Liver (tissue), 8 donors: ENCODE measurements at regions not wholly inside any gene's neighbourhood (a gene's known extent, or its start where the extent isn't known, plus 50 kb on each side); places are given as distances from the start of the nearest gene placed in this dataset.

Experiments used
- DNase-seq: peaks from one replicate; pipeline ENCODE4 v3.0.0-alpha.2; 2017; ENCODE audit warnings: low spot score
- H3K27ac ChIP-seq, 2 donors: one replicate each; pipeline ENCODE4 v1.7.0; 2013; ENCODE audit warnings: inconsistent platforms in 2 of 2, low read length in 2 of 2, control low read depth in 1 of 2, low read depth in 1 of 2, mild to moderate bottlenecking in 1 of 2
- H3K27me3 ChIP-seq, 4 donors: one replicate each; pipeline versions ENCODE4 v1.6.1 to v1.7.0; 2013; ENCODE audit warnings: low read length in 3 of 4, inconsistent platforms in 1 of 4, mild to moderate bottlenecking in 1 of 4, moderate library complexity in 1 of 4; ENCODE audit not compliant: control insufficient read depth in 4 of 4, insufficient read depth in 4 of 4
- H3K36me3 ChIP-seq, 4 donors: one replicate each; pipeline versions ENCODE4 v1.6.1 to v1.7.0; 2013; ENCODE audit warnings: low read length in 3 of 4, mild to moderate bottlenecking in 3 of 4, low read depth in 1 of 4, moderate library complexity in 1 of 4; ENCODE audit not compliant: control insufficient read depth in 4 of 4, insufficient read depth in 3 of 4
- H3K4me1 ChIP-seq, 4 donors: one replicate each; pipeline versions ENCODE4 v1.6.1 to v1.7.0; 2013; ENCODE audit warnings: low read length in 3 of 4, mild to moderate bottlenecking in 3 of 4, moderate library complexity in 1 of 4; ENCODE audit not compliant: control insufficient read depth in 4 of 4, insufficient read depth in 4 of 4
- H3K4me3 ChIP-seq, 3 donors: one replicate each; pipeline versions ENCODE4 v1.6.1 to v1.7.0; 2013; ENCODE audit warnings: low read length in 3 of 3, control low read depth in 1 of 3, low read depth in 1 of 3, mild to moderate bottlenecking in 1 of 3
- H3K9ac ChIP-seq, 2 donors: one replicate each; pipeline ENCODE4 v1.7.0; 2013; ENCODE audit warnings: low read length in 2 of 2, mild to moderate bottlenecking in 2 of 2, moderate library complexity in 2 of 2, control low read depth in 1 of 2, low read depth in 1 of 2
- H3K9me3 ChIP-seq, 4 donors: one replicate each; pipeline versions ENCODE4 v1.6.1 to v1.7.0; 2013; ENCODE audit warnings: low read length in 3 of 4; ENCODE audit not compliant: control insufficient read depth in 4 of 4
- EGR1 ChIP-seq, 2 donors: IDR thresholded peaks; 2 replicates each; pipeline ENCODE4 v1.6.1; 2016 to 2018; ENCODE audit warnings: antibody characterized with exemption in 2 of 2, low read depth in 2 of 2
- FOXA1 ChIP-seq: IDR thresholded peaks from 2 replicates; pipeline ENCODE4 v1.6.1; 2016; ENCODE audit warnings: antibody characterized with exemption
- FOXA2 ChIP-seq: IDR thresholded peaks from 2 replicates; pipeline ENCODE4 v1.6.1; 2016; ENCODE audit warnings: antibody characterized with exemption
- GABPA ChIP-seq, 2 donors: IDR thresholded peaks in 1 of 2; conservative IDR thresholded peaks in 1 of 2; 2 replicates each; pipeline ENCODE4 v1.6.1; 2016; ENCODE audit warnings: antibody characterized with exemption in 2 of 2, mild to moderate bottlenecking in 1 of 2, moderate library complexity in 1 of 2
- HNF4A ChIP-seq, 2 donors: conservative IDR thresholded peaks; 2 replicates each; pipeline ENCODE4 v1.6.1; 2016; ENCODE audit warnings: antibody characterized with exemption in 2 of 2, mild to moderate bottlenecking in 2 of 2
- HNF4G ChIP-seq: IDR thresholded peaks from 2 replicates; pipeline ENCODE4 v1.6.1; 2016; ENCODE audit warnings: antibody characterized with exemption
- JUND ChIP-seq, 2 donors: IDR thresholded peaks; 2 replicates each; pipeline ENCODE4 v1.6.1; 2016; ENCODE audit warnings: antibody characterized with exemption in 2 of 2
- NR2F2 ChIP-seq: IDR thresholded peaks from 2 replicates; pipeline ENCODE4 v1.6.1; 2016; ENCODE audit warnings: antibody characterized with exemption
- RAD21 ChIP-seq, 2 donors: IDR thresholded peaks; 2 replicates each; pipeline ENCODE4 v1.6.1; 2016; ENCODE audit warnings: antibody characterized with exemption in 2 of 2, mild to moderate bottlenecking in 2 of 2
- RXRA ChIP-seq, 2 donors: IDR thresholded peaks; 2 replicates each; pipeline ENCODE4 v1.6.1; 2017 to 2018; ENCODE audit warnings: antibody characterized with exemption in 2 of 2, mild to moderate bottlenecking in 1 of 2
- SP1 ChIP-seq: IDR thresholded peaks from 2 replicates; pipeline ENCODE4 v1.6.1; 2018; ENCODE audit warnings: antibody characterized with exemption, mild to moderate bottlenecking
- TAF1 ChIP-seq: conservative IDR thresholded peaks from 2 replicates; pipeline ENCODE4 v1.6.1; 2016; ENCODE audit warnings: antibody characterized with exemption, mild to moderate bottlenecking
- YY1 ChIP-seq: IDR thresholded peaks from 2 replicates; pipeline ENCODE4 v1.6.1; 2016; ENCODE audit warnings: antibody characterized with exemption, mild to moderate bottlenecking
- WGBS: extraction: QIAGEN DNeasy Blood & Tissue Kit; methylation state at CpG from one replicate; pipeline ENCODE4 v1.1.7; 2013; 5-methylcytosine and 5-hydroxymethylcytosine counted together
- TF ChIP-seq, protein P1 (sequence below): fragments of 150-350 bp; IDR thresholded peaks from 2 replicates; pipeline ENCODE4 v1.5.1; 2017; ENCODE audit warnings: improper control_type of control experiment, low read depth, low read length; ENCODE audit not compliant: missing input control
- TF ChIP-seq, protein P2 (sequence below): IDR thresholded peaks from 2 replicates; pipeline ENCODE4 v1.6.1; 2016; ENCODE audit warnings: antibody characterized with exemption
- TF ChIP-seq, protein P3 (sequence below): IDR thresholded peaks from 2 replicates; pipeline ENCODE4 v1.6.1; 2016; ENCODE audit warnings: antibody characterized with exemption, mild to moderate bottlenecking
- TF ChIP-seq, protein P4 (sequence below): IDR thresholded peaks from 2 replicates; pipeline ENCODE4 v1.6.1; 2016; ENCODE audit warnings: antibody characterized with exemption
- TF ChIP-seq, protein P5 (sequence below): IDR thresholded peaks from 2 replicates; pipeline ENCODE4 v1.6.1; 2016; ENCODE audit warnings: antibody characterized with exemption
- donor health status: healthy.
- donor health status: healthy.
- donor health status: healthy.
- donor health status: healthy.
- donor health status: healthy.

DNA sequence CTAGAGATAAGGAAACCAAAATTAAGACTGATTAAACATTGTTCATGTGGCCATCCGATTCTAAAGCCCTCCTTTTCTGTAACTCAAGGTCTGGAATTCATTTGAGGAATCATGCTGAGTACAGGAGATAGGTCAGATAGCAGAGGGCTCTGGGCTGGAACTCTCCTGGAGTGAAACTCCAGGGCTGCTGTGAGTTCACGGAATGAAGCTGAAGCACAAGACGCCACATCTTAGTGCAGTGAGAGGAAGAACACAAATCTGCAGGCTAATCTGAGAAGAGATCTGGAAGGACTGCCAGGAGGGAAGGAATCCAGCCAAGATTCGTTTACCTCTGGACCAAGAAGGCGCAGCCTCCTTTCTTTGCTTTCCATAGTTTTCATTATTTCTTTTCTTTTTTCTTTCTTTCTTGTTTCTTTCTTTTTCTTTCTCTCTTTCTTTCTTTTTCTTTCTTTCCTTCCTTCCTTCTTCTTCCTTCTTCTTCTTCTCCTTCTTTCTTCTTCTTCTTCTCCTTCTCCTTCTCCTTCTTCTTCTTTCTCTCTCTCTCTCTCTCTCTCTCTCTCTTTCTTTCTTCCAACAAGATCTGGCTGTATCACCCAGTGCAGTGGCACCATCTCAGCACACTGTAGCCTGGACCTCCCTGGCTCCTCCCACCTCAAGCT lies 74.8 kb upstream of the ATP1B1 start:
- H3K4me1 ChIP-seq, result no peaks in the 10 kb centered on the region
- no peak overlapping the region for H3K4me3 ChIP-seq
- TF ChIP-seq TAF1 (no peak), FOXA1 (no peak), SP1 (no peak), GABPA (IDR thresholded peaks at IDR 0.05 in 1 of 2, conservative IDR thresholded peaks at IDR 0.05 in 1 of 2) (no peak), FOXA2 (no peak), RXRA (IDR thresholded peaks at IDR 0.05) (no peak), HNF4A (conservative IDR thresholded peaks at IDR 0.05) (no peak), YY1 (no peak), EGR1 (IDR thresholded peaks at IDR 0.05; ENCODE audit: low read depth in 2 of 2) (no peak), JUND (IDR thresholded peaks at IDR 0.05) (no peak), RAD21 (IDR thresholded peaks at IDR 0.05) (no peak), NR2F2 (no peak), HNF4G (no peak)
- TF ChIP-seq, protein P1, sequence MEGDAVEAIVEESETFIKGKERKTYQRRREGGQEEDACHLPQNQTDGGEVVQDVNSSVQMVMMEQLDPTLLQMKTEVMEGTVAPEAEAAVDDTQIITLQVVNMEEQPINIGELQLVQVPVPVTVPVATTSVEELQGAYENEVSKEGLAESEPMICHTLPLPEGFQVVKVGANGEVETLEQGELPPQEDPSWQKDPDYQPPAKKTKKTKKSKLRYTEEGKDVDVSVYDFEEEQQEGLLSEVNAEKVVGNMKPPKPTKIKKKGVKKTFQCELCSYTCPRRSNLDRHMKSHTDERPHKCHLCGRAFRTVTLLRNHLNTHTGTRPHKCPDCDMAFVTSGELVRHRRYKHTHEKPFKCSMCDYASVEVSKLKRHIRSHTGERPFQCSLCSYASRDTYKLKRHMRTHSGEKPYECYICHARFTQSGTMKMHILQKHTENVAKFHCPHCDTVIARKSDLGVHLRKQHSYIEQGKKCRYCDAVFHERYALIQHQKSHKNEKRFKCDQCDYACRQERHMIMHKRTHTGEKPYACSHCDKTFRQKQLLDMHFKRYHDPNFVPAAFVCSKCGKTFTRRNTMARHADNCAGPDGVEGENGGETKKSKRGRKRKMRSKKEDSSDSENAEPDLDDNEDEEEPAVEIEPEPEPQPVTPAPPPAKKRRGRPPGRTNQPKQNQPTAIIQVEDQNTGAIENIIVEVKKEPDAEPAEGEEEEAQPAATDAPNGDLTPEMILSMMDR, result no peak
- TF ChIP-seq, protein P2, sequence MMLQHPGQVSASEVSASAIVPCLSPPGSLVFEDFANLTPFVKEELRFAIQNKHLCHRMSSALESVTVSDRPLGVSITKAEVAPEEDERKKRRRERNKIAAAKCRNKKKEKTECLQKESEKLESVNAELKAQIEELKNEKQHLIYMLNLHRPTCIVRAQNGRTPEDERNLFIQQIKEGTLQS, result no peak
- TF ChIP-seq, protein P3, sequence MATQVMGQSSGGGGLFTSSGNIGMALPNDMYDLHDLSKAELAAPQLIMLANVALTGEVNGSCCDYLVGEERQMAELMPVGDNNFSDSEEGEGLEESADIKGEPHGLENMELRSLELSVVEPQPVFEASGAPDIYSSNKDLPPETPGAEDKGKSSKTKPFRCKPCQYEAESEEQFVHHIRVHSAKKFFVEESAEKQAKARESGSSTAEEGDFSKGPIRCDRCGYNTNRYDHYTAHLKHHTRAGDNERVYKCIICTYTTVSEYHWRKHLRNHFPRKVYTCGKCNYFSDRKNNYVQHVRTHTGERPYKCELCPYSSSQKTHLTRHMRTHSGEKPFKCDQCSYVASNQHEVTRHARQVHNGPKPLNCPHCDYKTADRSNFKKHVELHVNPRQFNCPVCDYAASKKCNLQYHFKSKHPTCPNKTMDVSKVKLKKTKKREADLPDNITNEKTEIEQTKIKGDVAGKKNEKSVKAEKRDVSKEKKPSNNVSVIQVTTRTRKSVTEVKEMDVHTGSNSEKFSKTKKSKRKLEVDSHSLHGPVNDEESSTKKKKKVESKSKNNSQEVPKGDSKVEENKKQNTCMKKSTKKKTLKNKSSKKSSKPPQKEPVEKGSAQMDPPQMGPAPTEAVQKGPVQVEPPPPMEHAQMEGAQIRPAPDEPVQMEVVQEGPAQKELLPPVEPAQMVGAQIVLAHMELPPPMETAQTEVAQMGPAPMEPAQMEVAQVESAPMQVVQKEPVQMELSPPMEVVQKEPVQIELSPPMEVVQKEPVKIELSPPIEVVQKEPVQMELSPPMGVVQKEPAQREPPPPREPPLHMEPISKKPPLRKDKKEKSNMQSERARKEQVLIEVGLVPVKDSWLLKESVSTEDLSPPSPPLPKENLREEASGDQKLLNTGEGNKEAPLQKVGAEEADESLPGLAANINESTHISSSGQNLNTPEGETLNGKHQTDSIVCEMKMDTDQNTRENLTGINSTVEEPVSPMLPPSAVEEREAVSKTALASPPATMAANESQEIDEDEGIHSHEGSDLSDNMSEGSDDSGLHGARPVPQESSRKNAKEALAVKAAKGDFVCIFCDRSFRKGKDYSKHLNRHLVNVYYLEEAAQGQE, result no peak
- TF ChIP-seq, protein P4, sequence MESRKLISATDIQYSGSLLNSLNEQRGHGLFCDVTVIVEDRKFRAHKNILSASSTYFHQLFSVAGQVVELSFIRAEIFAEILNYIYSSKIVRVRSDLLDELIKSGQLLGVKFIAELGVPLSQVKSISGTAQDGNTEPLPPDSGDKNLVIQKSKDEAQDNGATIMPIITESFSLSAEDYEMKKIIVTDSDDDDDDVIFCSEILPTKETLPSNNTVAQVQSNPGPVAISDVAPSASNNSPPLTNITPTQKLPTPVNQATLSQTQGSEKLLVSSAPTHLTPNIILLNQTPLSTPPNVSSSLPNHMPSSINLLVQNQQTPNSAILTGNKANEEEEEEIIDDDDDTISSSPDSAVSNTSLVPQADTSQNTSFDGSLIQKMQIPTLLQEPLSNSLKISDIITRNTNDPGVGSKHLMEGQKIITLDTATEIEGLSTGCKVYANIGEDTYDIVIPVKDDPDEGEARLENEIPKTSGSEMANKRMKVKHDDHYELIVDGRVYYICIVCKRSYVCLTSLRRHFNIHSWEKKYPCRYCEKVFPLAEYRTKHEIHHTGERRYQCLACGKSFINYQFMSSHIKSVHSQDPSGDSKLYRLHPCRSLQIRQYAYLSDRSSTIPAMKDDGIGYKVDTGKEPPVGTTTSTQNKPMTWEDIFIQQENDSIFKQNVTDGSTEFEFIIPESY, result no peak
- TF ChIP-seq, protein P5, sequence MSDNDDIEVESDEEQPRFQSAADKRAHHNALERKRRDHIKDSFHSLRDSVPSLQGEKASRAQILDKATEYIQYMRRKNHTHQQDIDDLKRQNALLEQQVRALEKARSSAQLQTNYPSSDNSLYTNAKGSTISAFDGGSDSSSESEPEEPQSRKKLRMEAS, result no peak
- DNase-seq, result no peak
- H3K9me3 ChIP-seq, result no peaks in the 10 kb centered on the region
- WGBS, result 78% methylated on average over 5 of the region's 5 CpGs
- H3K9ac ChIP-seq, result no peak overlapping the region
- H3K27me3 ChIP-seq, result no peaks in the 10 kb centered on the region
- no peak overlapping the region for H3K27ac ChIP-seq
- no peaks in the 10 kb centered on the region for H3K36me3 ChIP-seq
